Osteocyte (in vitro differentiated cells): ENCODE measurements at regions not wholly inside any gene's neighbourhood (a gene's known extent, or its start where the extent isn't known, plus 50 kb on each side); places are given as distances from the start of the nearest gene placed in this dataset.
A peak's percentile ranks its signal among the peaks of the same experiment; 100 is the strongest.

Experiments used
- DNase-seq: peaks from one replicate; pipeline ENCODE4 v3.0.0; 2021; ENCODE audit warnings: mixed read lengths; ENCODE audit not compliant: unreplicated experiment; ENCODE audit errors: extremely low spot score
- H3K27ac Mint-ChIP-seq: one replicate; pipeline ENCODE4 v1.8.0; 2021; ENCODE audit warnings: mild to moderate bottlenecking, mixed read lengths; ENCODE audit not compliant: unreplicated experiment
- H3K27me3 Mint-ChIP-seq: one replicate; pipeline ENCODE4 v1.8.0; 2021; ENCODE audit warnings: mixed read lengths; ENCODE audit not compliant: unreplicated experiment
- H3K36me3 Mint-ChIP-seq: one replicate; pipeline ENCODE4 v1.8.0; 2021; ENCODE audit warnings: mixed read lengths; ENCODE audit not compliant: unreplicated experiment
- H3K4me1 Mint-ChIP-seq: one replicate; pipeline ENCODE4 v1.8.0; 2021; ENCODE audit warnings: mixed read lengths; ENCODE audit not compliant: unreplicated experiment
- H3K4me3 Mint-ChIP-seq: one replicate; pipeline ENCODE4 v1.8.0; 2021; ENCODE audit warnings: mild to moderate bottlenecking, moderate library complexity, mixed read lengths; ENCODE audit not compliant: unreplicated experiment
- H3K9me3 Mint-ChIP-seq: one replicate; pipeline ENCODE4 v1.8.0; 2021; ENCODE audit warnings: mixed read lengths; ENCODE audit not compliant: unreplicated experiment
- CTCF ChIP-seq: fragments of 200-600 bp; sonication (generic); IDR thresholded peaks from 2 replicates; pipeline ENCODE4 v1.5.0; 2021; ENCODE audit warnings: antibody characterized with exemption, mild to moderate bottlenecking, moderate library complexity

GRCh38 chr12:16692099-16692498 lies 86.1 kb upstream of the LMO3 start:
- Mint-ChIP-seq H3K36me3 (no peaks in the 10 kb centered on the region), H3K4me3 (no peak overlapping the region), H3K4me1 (no peaks in the 10 kb centered on the region), H3K27ac (no peak overlapping the region), H3K9me3 (peaks cover 9% of the 10 kb centered on the region), H3K27me3 (no peaks in the 10 kb centered on the region)
- no peak for TF ChIP-seq CTCF
- DNase-seq: no peak

GRCh38 chr12:16691624-16692023 lies 85.7 kb upstream of the LMO3 start:
- H3K27me3 Mint-ChIP-seq: no peaks in the 10 kb centered on the region
- H3K4me1 Mint-ChIP-seq: no peaks in the 10 kb centered on the region
- H3K4me3 Mint-ChIP-seq: no peak overlapping the region
- no peak for DNase-seq
- no peak for TF ChIP-seq CTCF
- H3K27ac Mint-ChIP-seq: no peak overlapping the region
- no peaks in the 10 kb centered on the region for H3K36me3 Mint-ChIP-seq
- peaks cover 9% of the 10 kb centered on the region for H3K9me3 Mint-ChIP-seq

- DNase-seq: no peak
- no peaks in the 10 kb centered on the region for H3K27me3 Mint-ChIP-seq
- H3K4me1 Mint-ChIP-seq: no peaks in the 10 kb centered on the region
- H3K9me3 Mint-ChIP-seq: no peaks in the 10 kb centered on the region
- no peaks in the 10 kb centered on the region for H3K36me3 Mint-ChIP-seq
- TF ChIP-seq CTCF: no peak
- H3K4me3 Mint-ChIP-seq: no peak overlapping the region
- H3K27ac Mint-ChIP-seq: no peak overlapping the region
Observed at GRCh38 chr12:16688200-16688599, 82.2 kb upstream of the LMO3 start.

GRCh38 chr12:16685107-16685506 lies 79.1 kb upstream of the LMO3 start:
- Mint-ChIP-seq H3K27me3 (no peaks in the 10 kb centered on the region), H3K27ac (no peak overlapping the region), H3K4me1 (no peaks in the 10 kb centered on the region), H3K9me3 (no peaks in the 10 kb centered on the region), H3K4me3 (no peak overlapping the region), H3K36me3 (no peaks in the 10 kb centered on the region)
- TF ChIP-seq CTCF: peak; percentile 17
- DNase-seq: no peak

- Mint-ChIP-seq H3K27ac (no peak overlapping the region), H3K4me1 (no peaks in the 10 kb centered on the region), H3K9me3 (no peaks in the 10 kb centered on the region)
Observed at GRCh38 chr12:16681196-16681595, 75.2 kb upstream of the LMO3 start.

More at GRCh38 chr12:16681196-16681595, 75.2 kb upstream of the LMO3 start:
- DNase-seq: no peak
- Mint-ChIP-seq H3K36me3 (no peaks in the 10 kb centered on the region), H3K4me3 (no peak overlapping the region), H3K27me3 (no peaks in the 10 kb centered on the region)
- TF ChIP-seq CTCF: no peak
